Natural killer cell (primary cell): ENCODE measurements at regions not wholly inside any gene's neighbourhood (a gene's known extent, or its start where the extent isn't known, plus 50 kb on each side); places are given as distances from the start of the nearest gene placed in this dataset.

ENCODE experiments used
- ATAC-seq, 3 donors: fragments of 150-1000 bp in 2 of 3; fragments of 200-7000 bp in 1 of 3; cut with Tn5 transposase; 1 replicate in 1 of 3; 2 replicates in 2 of 3; pipeline ENCODE4 v1.10.0; 2021; ENCODE audit warnings: mild to moderate bottlenecking in 2 of 3, moderate library complexity in 2 of 3
- DNase-seq, 2 donors: peaks; one replicate each; pipeline versions ENCODE4 v3.0.0 to v3.0.0-alpha.2; 2013 to 2021; ENCODE audit warnings: mixed read lengths in 1 of 2
- H3K27ac ChIP-seq: one replicate; pipeline ENCODE4 v1.5.1; 2013; ENCODE audit warnings: mild to moderate bottlenecking, low read length
- H3K27me3 ChIP-seq: one replicate; pipeline ENCODE4 v1.6.1; 2013; ENCODE audit warnings: low read length; ENCODE audit not compliant: control insufficient read depth, insufficient read depth
- H3K36me3 ChIP-seq: one replicate; pipeline ENCODE4 v1.6.1; 2013; ENCODE audit warnings: low read length; ENCODE audit not compliant: control insufficient read depth, insufficient read depth
- H3K4me1 ChIP-seq: one replicate; pipeline ENCODE4 v1.6.1; 2013; ENCODE audit warnings: low read length; ENCODE audit not compliant: control insufficient read depth, insufficient read depth
- H3K4me3 ChIP-seq: one replicate; pipeline ENCODE4 v1.5.1; 2013; ENCODE audit warnings: low read length
- H3K9me3 ChIP-seq: one replicate; pipeline ENCODE4 v1.6.1; 2013; ENCODE audit warnings: low read length; ENCODE audit not compliant: control insufficient read depth, insufficient read depth
- H3K27ac Mint-ChIP-seq, 2 donors: one replicate each; pipeline ENCODE4 v1.8.0; 2022; ENCODE audit warnings: mild to moderate bottlenecking in 2 of 2, mixed read lengths in 2 of 2, moderate library complexity in 1 of 2
- H3K27me3 Mint-ChIP-seq, 2 donors: one replicate each; pipeline ENCODE4 v1.8.0; 2022; ENCODE audit warnings: low read depth in 2 of 2, mixed read lengths in 2 of 2
- H3K36me3 Mint-ChIP-seq: one replicate; pipeline ENCODE4 v1.8.0; 2022; ENCODE audit warnings: mixed read lengths
- H3K4me1 Mint-ChIP-seq, 2 donors: one replicate each; pipeline ENCODE4 v1.8.0; 2022; ENCODE audit warnings: mixed read lengths in 2 of 2
- H3K4me3 Mint-ChIP-seq: one replicate; pipeline ENCODE4 v1.8.0; 2022; ENCODE audit warnings: mild to moderate bottlenecking, moderate library complexity, mixed read lengths
- H3K9me3 Mint-ChIP-seq, 2 donors: one replicate each; pipeline ENCODE4 v1.8.0; 2022; ENCODE audit warnings: mixed read lengths in 2 of 2
- WGBS: methylation state at CpG from one replicate; pipeline ENCODE4 v1.1.7; 2013; ENCODE audit warnings: missing lambda C conversion rate; ENCODE audit not compliant: insufficient coverage; 5-methylcytosine and 5-hydroxymethylcytosine counted together
- intact Hi-C: fragments of 100-400 bp; cut with micrococcal nuclease; formaldehyde crosslinking; loops from one replicate; pipeline ENCODE4 v1.14.2; 2022
- TF ChIP-seq, protein P1 (sequence below): fragments of 200-600 bp; IDR thresholded peaks from one replicate; pipeline ENCODE4 v1.8.0; 2022; ENCODE audit warnings: antibody characterized with exemption

DNA sequence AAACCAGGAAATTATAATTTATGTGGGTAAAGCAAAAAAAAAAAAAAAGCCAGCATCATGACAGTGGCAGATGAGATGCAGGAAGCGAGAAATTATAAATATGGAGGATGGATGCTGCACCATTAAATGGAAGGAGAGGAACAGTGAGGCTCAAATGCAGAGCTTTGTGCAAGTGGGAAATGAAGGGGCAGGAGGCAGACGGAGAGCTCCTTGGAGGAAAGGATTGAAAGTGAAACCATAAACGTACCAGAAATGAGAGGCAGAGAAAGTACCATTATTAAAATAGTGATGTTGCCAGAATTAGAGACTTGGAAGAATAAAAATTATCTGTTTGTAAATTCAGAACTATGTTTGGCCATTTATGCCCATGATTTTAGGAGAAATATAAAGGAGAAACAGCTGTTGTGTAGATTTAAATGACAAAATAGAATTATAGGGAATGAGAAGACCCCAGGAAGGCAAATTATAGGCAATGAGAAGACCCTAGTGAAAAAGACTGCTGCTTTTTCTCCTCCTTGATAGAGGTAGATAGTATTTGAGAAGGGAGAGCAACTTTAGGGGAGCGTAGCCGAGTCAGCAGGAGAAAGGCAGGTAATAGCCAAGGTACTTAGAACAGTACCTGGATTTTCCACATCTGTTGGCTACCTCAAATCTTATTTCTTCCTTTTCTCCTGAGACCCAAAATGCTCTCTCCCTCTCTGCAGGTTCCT is 341.0 kb upstream of the CD180 start:
- TF ChIP-seq, protein P1, sequence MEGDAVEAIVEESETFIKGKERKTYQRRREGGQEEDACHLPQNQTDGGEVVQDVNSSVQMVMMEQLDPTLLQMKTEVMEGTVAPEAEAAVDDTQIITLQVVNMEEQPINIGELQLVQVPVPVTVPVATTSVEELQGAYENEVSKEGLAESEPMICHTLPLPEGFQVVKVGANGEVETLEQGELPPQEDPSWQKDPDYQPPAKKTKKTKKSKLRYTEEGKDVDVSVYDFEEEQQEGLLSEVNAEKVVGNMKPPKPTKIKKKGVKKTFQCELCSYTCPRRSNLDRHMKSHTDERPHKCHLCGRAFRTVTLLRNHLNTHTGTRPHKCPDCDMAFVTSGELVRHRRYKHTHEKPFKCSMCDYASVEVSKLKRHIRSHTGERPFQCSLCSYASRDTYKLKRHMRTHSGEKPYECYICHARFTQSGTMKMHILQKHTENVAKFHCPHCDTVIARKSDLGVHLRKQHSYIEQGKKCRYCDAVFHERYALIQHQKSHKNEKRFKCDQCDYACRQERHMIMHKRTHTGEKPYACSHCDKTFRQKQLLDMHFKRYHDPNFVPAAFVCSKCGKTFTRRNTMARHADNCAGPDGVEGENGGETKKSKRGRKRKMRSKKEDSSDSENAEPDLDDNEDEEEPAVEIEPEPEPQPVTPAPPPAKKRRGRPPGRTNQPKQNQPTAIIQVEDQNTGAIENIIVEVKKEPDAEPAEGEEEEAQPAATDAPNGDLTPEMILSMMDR: no peak
- WGBS: 56% methylated on average over 5 of the region's 5 CpGs
- H3K27ac ChIP-seq: peak overlapping the region; percentile 29

GRCh38 chr5:67536866-67537265 is 340.3 kb upstream of the CD180 start:
- Histone ChIP-seq H3K27me3 (no peaks in the 10 kb centered on the region), H3K4me3 (no peak overlapping the region), H3K9me3 (no peaks in the 10 kb centered on the region), H3K4me1 (peaks cover 5% of the 10 kb centered on the region), H3K27ac (no peak overlapping the region), H3K36me3 (no peaks in the 10 kb centered on the region)
- TF ChIP-seq, protein P1: no peak
- DNase-seq (no peak), ATAC-seq (no peak)
- no peaks in the 10 kb centered on the region for H3K4me1 Mint-ChIP-seq
- WGBS: 83% methylated on average over 3 of the region's 3 CpGs
- no peaks in the 10 kb centered on the region for H3K36me3 Mint-ChIP-seq
- H3K27ac Mint-ChIP-seq: no peak overlapping the region
- H3K4me3 Mint-ChIP-seq: no peak overlapping the region
- no peaks in the 10 kb centered on the region for H3K27me3 Mint-ChIP-seq
- no peaks in the 10 kb centered on the region for H3K9me3 Mint-ChIP-seq
- intact Hi-C loops: no loop called here

More for the DNA sequence above, 341.0 kb upstream of the CD180 start:
- DNase-seq (peak in 1 of 2 donors; percentile 50), ATAC-seq (peak in 1 of 3 donors; percentile 55)
- Mint-ChIP-seq H3K27me3 (no peaks in the 10 kb centered on the region), H3K4me1 (no peaks in the 10 kb centered on the region), H3K4me3 (no peak overlapping the region), H3K9me3 (no peaks in the 10 kb centered on the region), H3K27ac (no peak overlapping the region), H3K36me3 (no peaks in the 10 kb centered on the region)
- H3K9me3 ChIP-seq: no peaks in the 10 kb centered on the region
- intact Hi-C loops: no loop called here
- peak overlapping the region; percentile 36 for H3K4me3 ChIP-seq
- H3K27me3 ChIP-seq: no peaks in the 10 kb centered on the region
- H3K4me1 ChIP-seq: peaks cover 5% of the 10 kb centered on the region
- no peaks in the 10 kb centered on the region for H3K36me3 ChIP-seq

DNA sequence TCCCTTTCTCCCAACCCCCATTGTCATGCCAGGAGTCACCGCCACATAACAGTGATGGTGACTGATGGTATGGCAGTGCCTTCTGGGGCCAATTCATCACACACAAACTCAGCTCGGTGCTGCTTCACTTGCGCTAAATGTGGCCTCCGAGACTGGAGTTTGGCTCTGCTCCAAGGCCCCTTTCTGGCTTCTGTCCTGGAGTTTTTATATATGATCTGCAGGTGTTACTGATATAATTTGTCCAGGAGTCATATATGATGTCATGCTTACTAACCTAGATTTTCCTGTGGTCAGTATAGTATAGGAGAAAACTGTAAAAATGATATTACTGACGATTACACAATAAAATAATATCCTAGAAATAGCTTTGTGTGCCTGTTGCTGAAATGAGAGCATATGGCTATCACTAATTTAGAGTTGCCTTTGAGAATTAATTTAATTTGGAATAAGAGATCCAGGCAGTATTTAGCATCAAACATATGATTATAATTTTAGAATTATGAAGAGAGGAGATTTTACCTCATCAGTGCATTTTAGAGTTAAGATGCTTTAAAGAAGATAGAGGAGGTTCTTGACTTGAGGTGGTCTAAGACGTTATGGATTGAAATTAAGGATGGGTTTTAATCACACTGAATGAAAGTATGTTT is 334.1 kb upstream of the CD180 start:
- no peaks in the 10 kb centered on the region for H3K9me3 ChIP-seq
- H3K4me3 Mint-ChIP-seq: no peak overlapping the region
- TF ChIP-seq, protein P1: no peak
- H3K27me3 Mint-ChIP-seq: no peaks in the 10 kb centered on the region
- WGBS: 100% methylated on average over 4 of the region's 6 CpGs
- no peak overlapping the region for H3K27ac ChIP-seq
- H3K4me3 ChIP-seq: no peak overlapping the region
- no peaks in the 10 kb centered on the region for H3K36me3 ChIP-seq
- H3K4me1 ChIP-seq: no peaks in the 10 kb centered on the region
- ATAC-seq (no peak), DNase-seq (no peak)
- H3K9me3 Mint-ChIP-seq: peaks cover 0 to 2% of the 10 kb centered on the region in 2 donors
- intact Hi-C loops: no loop called here
- H3K27ac Mint-ChIP-seq: no peak overlapping the region
- no peaks in the 10 kb centered on the region for H3K27me3 ChIP-seq
- no peaks in the 10 kb centered on the region for H3K4me1 Mint-ChIP-seq
- H3K36me3 Mint-ChIP-seq: peaks cover 6% of the 10 kb centered on the region
